HEK293 (cell line): ENCODE measurements at regions not wholly inside any gene's neighbourhood (a gene's known extent, or its start where the extent isn't known, plus 50 kb on each side); places are given as distances from the start of the nearest gene placed in this dataset.

Experiments
- CTCF ChIA-PET: fragments of 350-600 bp; formaldehyde crosslinking; extraction: SDS; loops from one replicate; lab custom pipeline; 2021; ENCODE audit warnings: antibody characterized with exemption; lab: Yijun Ruan, JAX
- POLR2A ChIA-PET: fragments of 300-600 bp; formaldehyde crosslinking; extraction: SDS; loops from one replicate; lab custom pipeline; 2020; ENCODE audit warnings: antibody characterized with exemption, inconsistent platforms; lab: Yijun Ruan, JAX
- H3K27ac ChIP-seq: fragments of 200-500 bp; sonication (Bioruptor generic); 2 replicates; pipeline ENCODE4 v1.5.1; 2014; ENCODE audit warnings: low read depth, low read length, control low read depth, inconsistent platforms; ENCODE audit errors: extremely low read depth
- H3K36me3 ChIP-seq, 2 experiments: fragments of 200-500 bp in 1 of 2; sonication (Bioruptor generic) in 1 of 2; 1 replicate in 1 of 2; 2 replicates in 1 of 2; pipeline ENCODE4 v1.5.1; 2014 to 2017; ENCODE audit warnings: inconsistent platforms in 2 of 2, low read length in 2 of 2; ENCODE audit not compliant: control insufficient read depth in 2 of 2, insufficient read depth in 1 of 2
- H3K4me1 ChIP-seq: fragments of 200-500 bp; sonication (Bioruptor generic); 2 replicates; pipeline ENCODE4 v1.5.1; 2014; ENCODE audit warnings: mild to moderate bottlenecking, low read length, inconsistent platforms; ENCODE audit not compliant: control insufficient read depth, insufficient read depth
- H3K4me3 ChIP-seq: 2 replicates; pipeline ENCODE4 v1.5.1; 2011; ENCODE audit warnings: low read depth, mild to moderate bottlenecking, control low read depth, low read length, moderate library complexity
- H3K9me3 ChIP-seq: fragments of 200-500 bp; sonication (Bioruptor generic); 2 replicates; pipeline ENCODE4 v1.5.1; 2014; ENCODE audit warnings: low read depth, low read length, inconsistent platforms; ENCODE audit not compliant: control insufficient read depth, insufficient read depth
- BCL11A ChIP-seq: fragments of 450-650 bp; formaldehyde crosslinking; IDR thresholded peaks from 2 replicates; pipeline ENCODE4 v1.5.1; 2016; ENCODE audit warnings: low read depth, missing biosample characterization, missing genetic modification characterization
- KLF10 ChIP-seq: fragments of 450-650 bp; IDR thresholded peaks from 2 replicates; pipeline ENCODE4 v1.5.1; 2018; ENCODE audit warnings: missing biosample characterization, mild to moderate bottlenecking, missing genetic modification characterization
- OVOL3 ChIP-seq: fragments of 450-650 bp; formaldehyde crosslinking; IDR thresholded peaks from 2 replicates; pipeline ENCODE4 v1.5.1; 2016; ENCODE audit warnings: missing biosample characterization, missing genetic modification characterization
- PRDM1 ChIP-seq: fragments of 450-650 bp; formaldehyde crosslinking; IDR thresholded peaks from 2 replicates; pipeline ENCODE4; 2016; ENCODE audit warnings: missing biosample characterization, missing genetic modification characterization
- SP2 ChIP-seq: fragments of 450-650 bp; formaldehyde crosslinking; IDR thresholded peaks from 2 replicates; pipeline ENCODE4 v1.5.1; 2016; ENCODE audit warnings: missing biosample characterization, missing genetic modification characterization
- ZBTB20 ChIP-seq: fragments of 450-650 bp; formaldehyde crosslinking; IDR thresholded peaks from 2 replicates; pipeline ENCODE4 v1.5.1; 2016; ENCODE audit warnings: missing biosample characterization, missing genetic modification characterization
- ZBTB7A ChIP-seq: fragments of 450-650 bp; formaldehyde crosslinking; IDR thresholded peaks from 2 replicates; pipeline ENCODE4 v1.5.1; 2016; ENCODE audit warnings: low read depth, missing biosample characterization, missing genetic modification characterization
- ZFP69B ChIP-seq: fragments of 450-650 bp; formaldehyde crosslinking; IDR thresholded peaks from 2 replicates; pipeline ENCODE4 v1.5.1; 2016; ENCODE audit warnings: missing biosample characterization, missing genetic modification characterization
- ZNF133 ChIP-seq: fragments of 450-650 bp; formaldehyde crosslinking; IDR thresholded peaks from 2 replicates; pipeline ENCODE4 v1.5.1; 2016; ENCODE audit warnings: missing biosample characterization, missing genetic modification characterization
- ZNF146 ChIP-seq: fragments of 450-650 bp; formaldehyde crosslinking; IDR thresholded peaks from 2 replicates; pipeline ENCODE4 v1.5.1; 2016; ENCODE audit warnings: missing biosample characterization, missing genetic modification characterization
- ZNF350 ChIP-seq: fragments of 450-650 bp; formaldehyde crosslinking; IDR thresholded peaks from 2 replicates; pipeline ENCODE4 v1.5.0; 2017; ENCODE audit warnings: missing biosample characterization, mild to moderate bottlenecking, missing genetic modification characterization
- ZNF391 ChIP-seq: fragments of 450-650 bp; formaldehyde crosslinking; IDR thresholded peaks from 2 replicates; pipeline ENCODE4 v1.5.1; 2016; ENCODE audit warnings: low read depth, missing biosample characterization, missing genetic modification characterization, borderline replicate concordance
- ZNF510 ChIP-seq: fragments of 450-650 bp; formaldehyde crosslinking; IDR thresholded peaks from 2 replicates; pipeline ENCODE4 v1.5.1; 2018; ENCODE audit warnings: mild to moderate bottlenecking, missing genetic modification characterization, missing biosample characterization; ENCODE audit not compliant: insufficient replicate concordance
- ZNF529 ChIP-seq: fragments of 450-650 bp; formaldehyde crosslinking; IDR thresholded peaks from 2 replicates; pipeline ENCODE4 v1.5.1; 2017; ENCODE audit warnings: missing genetic modification characterization, missing biosample characterization; ENCODE audit not compliant: insufficient replicate concordance
- ZNF548 ChIP-seq: fragments of 450-650 bp; formaldehyde crosslinking; IDR thresholded peaks from 2 replicates; pipeline ENCODE4 v1.5.1; 2016; ENCODE audit warnings: missing biosample characterization, missing genetic modification characterization
- ZNF549 ChIP-seq: fragments of 450-650 bp; IDR thresholded peaks from 2 replicates; pipeline ENCODE4 v1.5.1; 2018; ENCODE audit warnings: missing biosample characterization, missing genetic modification characterization, mild to moderate bottlenecking, inconsistent platforms, moderate library complexity
- ZNF585B ChIP-seq: fragments of 450-650 bp; formaldehyde crosslinking; IDR thresholded peaks from 2 replicates; pipeline ENCODE4 v1.5.1; 2016; ENCODE audit warnings: missing biosample characterization, missing genetic modification characterization
- ZNF626 ChIP-seq: fragments of 450-650 bp; sonication (Bioruptor Pico); formaldehyde crosslinking; IDR thresholded peaks from 2 replicates; pipeline ENCODE4 v1.5.1; 2018; ENCODE audit warnings: missing biosample characterization, missing genetic modification characterization, inconsistent platforms
- ZNF664 ChIP-seq: fragments of 450-650 bp; formaldehyde crosslinking; IDR thresholded peaks from 2 replicates; pipeline ENCODE4 v1.5.1; 2016; ENCODE audit warnings: missing biosample characterization, missing genetic modification characterization
- ZSCAN30 ChIP-seq: fragments of 450-650 bp; IDR thresholded peaks from 2 replicates; pipeline ENCODE4 v1.5.1; 2018; ENCODE audit warnings: missing biosample characterization, mild to moderate bottlenecking, missing genetic modification characterization, moderate library complexity
- TF ChIP-seq, protein P1 (sequence below): fragments of 450-650 bp; formaldehyde crosslinking; IDR thresholded peaks from 2 replicates; pipeline ENCODE4 v1.5.1; 2016; ENCODE audit warnings: missing biosample characterization, missing genetic modification characterization
- TF ChIP-seq, protein P2 (sequence below): fragments of 450-650 bp; formaldehyde crosslinking; IDR thresholded peaks from 2 replicates; pipeline ENCODE4 v1.5.1; 2016; ENCODE audit warnings: missing biosample characterization, missing genetic modification characterization, borderline replicate concordance
- TF ChIP-seq, protein P3 (sequence below): fragments of 450-650 bp; formaldehyde crosslinking; IDR thresholded peaks from 2 replicates; pipeline ENCODE4 v1.5.1; 2016; ENCODE audit warnings: missing biosample characterization, missing genetic modification characterization

DNA sequence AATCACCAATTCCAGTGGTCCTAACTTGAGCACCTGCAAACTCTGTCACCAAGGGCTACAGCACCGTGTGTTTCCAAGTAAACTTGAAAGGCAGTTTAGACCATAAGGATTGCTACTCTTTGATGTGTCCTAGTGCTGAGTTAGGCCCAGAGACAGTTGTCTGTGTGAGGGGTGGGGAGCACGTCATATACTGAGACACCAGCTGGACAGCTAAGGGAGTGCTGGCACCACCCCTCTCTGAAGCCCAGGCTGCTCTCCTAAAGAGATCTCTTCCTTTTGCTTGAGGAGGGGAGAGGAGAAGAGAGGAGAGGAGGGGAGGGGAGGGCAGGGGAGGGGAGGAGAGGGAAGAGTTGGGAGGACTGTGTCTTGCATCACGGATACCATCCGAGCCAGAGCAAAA lies 218.7 kb upstream of the TACR3 start (continued):
- TF ChIP-seq SP2 (tag by site-specific recombination), result no peak
- TF ChIP-seq ZNF585B (tag by site-specific recombination), result no peak
- TF ChIP-seq ZNF350 (tag by site-specific recombination), result no peak
- TF ChIP-seq OVOL3 (tag by site-specific recombination), result no peak
- TF ChIP-seq, all 188 proteins: peak for 0

DNA sequence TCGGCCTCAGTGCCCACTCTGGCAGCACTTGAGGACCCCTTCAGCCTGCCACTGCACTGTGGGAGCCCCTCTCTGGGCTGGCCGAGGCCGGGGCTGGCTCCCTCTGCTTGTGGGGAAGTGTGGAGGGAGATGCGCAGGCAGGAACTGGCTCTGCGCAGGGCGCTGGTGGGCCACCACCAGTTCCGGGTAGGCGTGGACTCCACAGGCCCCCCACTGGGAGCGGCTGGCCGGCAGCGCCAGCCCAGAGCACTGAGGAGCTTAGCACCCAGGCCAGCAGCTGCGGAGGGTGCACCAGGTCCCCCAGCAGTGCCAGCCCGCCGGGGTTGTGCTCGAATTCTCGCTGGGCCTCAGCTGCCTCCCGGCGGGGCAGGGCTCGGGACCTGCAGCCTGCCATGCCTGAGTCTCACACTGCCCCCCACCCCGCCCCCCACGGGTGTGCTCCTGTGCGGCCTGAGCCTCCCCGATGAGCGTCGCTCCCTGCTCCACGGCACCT lies 216.9 kb upstream of the TACR3 start:
- H3K27ac ChIP-seq, result no peak overlapping the region
- H3K9me3 ChIP-seq, result no peaks in the 10 kb centered on the region
- no peaks in the 10 kb centered on the region for H3K4me1 ChIP-seq
- POLR2A ChIA-PET, result no interaction called here
- no peak overlapping the region for H3K4me3 ChIP-seq
- TF ChIP-seq ZNF549 (tag by site-specific recombination), result no peak
- TF ChIP-seq ZNF133 (tag by site-specific recombination), result no peak
- no peak for TF ChIP-seq ZNF548 (tag by site-specific recombination)
- TF ChIP-seq, protein P1, sequence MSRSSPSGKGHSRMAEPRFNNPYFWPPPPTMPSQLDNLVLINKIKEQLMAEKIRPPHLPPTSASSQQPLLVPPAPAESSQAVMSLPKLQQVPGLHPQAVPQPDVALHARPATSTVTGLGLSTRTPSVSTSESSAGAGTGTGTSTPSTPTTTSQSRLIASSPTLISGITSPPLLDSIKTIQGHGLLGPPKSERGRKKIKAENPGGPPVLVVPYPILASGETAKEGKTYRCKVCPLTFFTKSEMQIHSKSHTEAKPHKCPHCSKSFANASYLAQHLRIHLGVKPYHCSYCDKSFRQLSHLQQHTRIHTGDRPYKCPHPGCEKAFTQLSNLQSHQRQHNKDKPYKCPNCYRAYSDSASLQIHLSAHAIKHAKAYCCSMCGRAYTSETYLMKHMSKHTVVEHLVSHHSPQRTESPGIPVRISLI, result no peak
- TF ChIP-seq, protein P2, sequence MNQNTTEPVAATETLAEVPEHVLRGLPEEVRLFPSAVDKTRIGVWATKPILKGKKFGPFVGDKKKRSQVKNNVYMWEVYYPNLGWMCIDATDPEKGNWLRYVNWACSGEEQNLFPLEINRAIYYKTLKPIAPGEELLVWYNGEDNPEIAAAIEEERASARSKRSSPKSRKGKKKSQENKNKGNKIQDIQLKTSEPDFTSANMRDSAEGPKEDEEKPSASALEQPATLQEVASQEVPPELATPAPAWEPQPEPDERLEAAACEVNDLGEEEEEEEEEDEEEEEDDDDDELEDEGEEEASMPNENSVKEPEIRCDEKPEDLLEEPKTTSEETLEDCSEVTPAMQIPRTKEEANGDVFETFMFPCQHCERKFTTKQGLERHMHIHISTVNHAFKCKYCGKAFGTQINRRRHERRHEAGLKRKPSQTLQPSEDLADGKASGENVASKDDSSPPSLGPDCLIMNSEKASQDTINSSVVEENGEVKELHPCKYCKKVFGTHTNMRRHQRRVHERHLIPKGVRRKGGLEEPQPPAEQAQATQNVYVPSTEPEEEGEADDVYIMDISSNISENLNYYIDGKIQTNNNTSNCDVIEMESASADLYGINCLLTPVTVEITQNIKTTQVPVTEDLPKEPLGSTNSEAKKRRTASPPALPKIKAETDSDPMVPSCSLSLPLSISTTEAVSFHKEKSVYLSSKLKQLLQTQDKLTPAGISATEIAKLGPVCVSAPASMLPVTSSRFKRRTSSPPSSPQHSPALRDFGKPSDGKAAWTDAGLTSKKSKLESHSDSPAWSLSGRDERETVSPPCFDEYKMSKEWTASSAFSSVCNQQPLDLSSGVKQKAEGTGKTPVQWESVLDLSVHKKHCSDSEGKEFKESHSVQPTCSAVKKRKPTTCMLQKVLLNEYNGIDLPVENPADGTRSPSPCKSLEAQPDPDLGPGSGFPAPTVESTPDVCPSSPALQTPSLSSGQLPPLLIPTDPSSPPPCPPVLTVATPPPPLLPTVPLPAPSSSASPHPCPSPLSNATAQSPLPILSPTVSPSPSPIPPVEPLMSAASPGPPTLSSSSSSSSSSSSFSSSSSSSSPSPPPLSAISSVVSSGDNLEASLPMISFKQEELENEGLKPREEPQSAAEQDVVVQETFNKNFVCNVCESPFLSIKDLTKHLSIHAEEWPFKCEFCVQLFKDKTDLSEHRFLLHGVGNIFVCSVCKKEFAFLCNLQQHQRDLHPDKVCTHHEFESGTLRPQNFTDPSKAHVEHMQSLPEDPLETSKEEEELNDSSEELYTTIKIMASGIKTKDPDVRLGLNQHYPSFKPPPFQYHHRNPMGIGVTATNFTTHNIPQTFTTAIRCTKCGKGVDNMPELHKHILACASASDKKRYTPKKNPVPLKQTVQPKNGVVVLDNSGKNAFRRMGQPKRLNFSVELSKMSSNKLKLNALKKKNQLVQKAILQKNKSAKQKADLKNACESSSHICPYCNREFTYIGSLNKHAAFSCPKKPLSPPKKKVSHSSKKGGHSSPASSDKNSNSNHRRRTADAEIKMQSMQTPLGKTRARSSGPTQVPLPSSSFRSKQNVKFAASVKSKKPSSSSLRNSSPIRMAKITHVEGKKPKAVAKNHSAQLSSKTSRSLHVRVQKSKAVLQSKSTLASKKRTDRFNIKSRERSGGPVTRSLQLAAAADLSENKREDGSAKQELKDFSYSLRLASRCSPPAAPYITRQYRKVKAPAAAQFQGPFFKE (tag by site-specific recombination), result no peak
- no peak for TF ChIP-seq BCL11A
- no peak for TF ChIP-seq ZFP69B
- no peak for TF ChIP-seq ZSCAN30 (tag by site-specific recombination)
- TF ChIP-seq KLF10 (tag by site-specific recombination), result no peak
- TF ChIP-seq ZBTB20, result no peak
- TF ChIP-seq ZBTB7A (tag by site-specific recombination), result no peak
- TF ChIP-seq ZNF626 (tag by site-specific recombination), result no peak
- TF ChIP-seq ZNF146 (tag by site-specific recombination), result no peak
- TF ChIP-seq ZNF529, result no peak
- TF ChIP-seq PRDM1 (tag by site-specific recombination), result no peak
- no peak for TF ChIP-seq ZNF391 (tag by site-specific recombination)
- no peak for TF ChIP-seq ZNF510
- TF ChIP-seq, protein P3, sequence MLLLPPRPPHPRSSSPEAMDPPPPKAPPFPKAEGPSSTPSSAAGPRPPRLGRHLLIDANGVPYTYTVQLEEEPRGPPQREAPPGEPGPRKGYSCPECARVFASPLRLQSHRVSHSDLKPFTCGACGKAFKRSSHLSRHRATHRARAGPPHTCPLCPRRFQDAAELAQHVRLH (tag by site-specific recombination), result no peak
- no peak for TF ChIP-seq ZNF664 (tag by site-specific recombination)
- H3K36me3 ChIP-seq, result no peaks in the 10 kb centered on the region
- CTCF ChIA-PET, result no interaction called here
